Renal cortex interstitium (tissue), 11 donors: ENCODE measurements at regions not wholly inside any gene's neighbourhood (a gene's known extent, or its start where the extent isn't known, plus 50 kb on each side); places are given as distances from the start of the nearest gene placed in this dataset.

ENCODE experiments used
- DNase-seq, 11 donors: peaks; one replicate each; pipeline ENCODE4 v3.0.0-alpha.2; 2013; ENCODE audit warnings: low read depth in 9 of 11, low spot score in 4 of 11; ENCODE audit errors: extremely low read depth in 1 of 11

DNA sequence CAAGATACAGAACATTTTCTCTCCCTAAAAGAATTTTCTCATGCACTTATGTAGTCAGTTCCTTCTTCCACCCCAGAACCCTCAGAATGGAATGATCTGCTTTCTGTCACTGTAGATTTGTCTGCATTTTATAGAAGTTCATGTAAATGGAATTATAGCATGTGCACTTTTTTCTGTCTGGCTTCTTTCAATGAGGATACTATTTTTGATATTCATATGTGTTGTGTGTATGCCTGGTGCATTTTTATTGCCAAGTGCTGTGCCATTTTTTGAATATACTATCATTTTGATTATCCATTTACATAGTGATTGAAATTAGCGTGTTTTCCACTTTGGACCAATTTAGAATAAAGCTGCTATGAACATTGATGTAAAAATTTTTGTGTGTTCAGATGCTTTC, 156.6 kb upstream of the ALCAM start:
- DNase-seq: no peak

DNA sequence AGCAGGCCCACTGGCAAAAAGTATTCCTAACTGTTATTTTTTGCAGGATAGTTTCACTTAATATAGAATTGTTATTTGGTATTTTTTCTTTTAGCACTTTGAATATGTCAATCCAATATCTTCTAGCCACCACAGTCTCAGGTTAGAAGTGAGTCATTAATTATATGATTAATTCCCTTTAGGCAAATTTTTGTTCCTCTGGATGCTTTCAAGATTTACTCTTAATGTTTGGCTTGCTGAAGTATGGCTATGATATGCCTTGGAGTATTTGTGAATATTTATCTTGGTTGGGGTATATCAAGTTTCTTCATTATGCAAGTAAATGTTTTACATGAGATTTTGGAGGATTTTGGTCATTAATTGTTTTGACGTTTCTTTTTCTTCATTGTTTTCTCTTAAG, 152.1 kb upstream of the ALCAM start:
- DNase-seq: no peak

DNA sequence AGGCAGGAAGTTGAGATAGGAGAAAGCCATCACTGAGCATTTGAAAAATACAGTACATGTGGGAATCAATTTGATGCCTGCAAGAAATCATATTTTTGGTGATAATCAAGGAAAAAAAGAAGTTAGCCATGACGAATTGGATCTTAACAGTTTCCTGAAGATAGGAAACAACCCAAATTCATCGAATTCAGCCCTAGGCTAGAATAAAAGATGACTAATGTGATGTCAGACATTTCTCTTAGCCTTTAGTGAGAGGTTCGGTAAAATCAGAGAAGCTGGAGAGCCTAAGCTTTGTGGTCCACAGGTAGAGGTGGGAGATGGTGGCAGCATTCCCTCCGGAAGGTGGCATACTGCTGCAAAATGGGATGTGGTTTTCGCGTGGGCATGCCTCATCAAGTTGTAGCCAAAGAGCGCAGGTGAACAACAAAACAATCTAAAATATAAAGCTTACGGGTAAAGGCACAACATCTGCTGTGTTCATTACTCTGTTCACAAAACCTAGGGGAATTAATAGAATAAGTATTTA, 144.1 kb upstream of the ALCAM start:
- no peak for DNase-seq

DNA sequence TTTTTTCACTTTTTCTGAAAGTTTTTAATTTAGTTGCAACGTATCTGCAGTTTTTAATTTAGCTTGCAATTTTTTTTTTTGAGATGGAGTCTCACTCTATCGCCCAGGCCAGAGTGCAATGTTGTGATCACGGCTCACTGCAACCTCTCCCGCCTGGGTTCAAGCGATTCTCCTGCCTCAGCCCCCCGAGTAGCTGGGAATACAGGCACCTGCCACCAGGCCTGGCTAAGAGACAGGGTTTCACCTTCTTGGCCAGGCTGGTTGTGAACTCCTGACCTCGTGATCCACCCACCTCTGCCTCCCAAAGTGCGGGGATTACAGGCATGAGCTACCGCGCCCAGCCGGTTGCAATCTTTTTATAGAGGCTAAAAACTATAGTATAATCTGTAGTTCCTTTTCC, 142.9 kb upstream of the ALCAM start:
- no peak for DNase-seq

DNA sequence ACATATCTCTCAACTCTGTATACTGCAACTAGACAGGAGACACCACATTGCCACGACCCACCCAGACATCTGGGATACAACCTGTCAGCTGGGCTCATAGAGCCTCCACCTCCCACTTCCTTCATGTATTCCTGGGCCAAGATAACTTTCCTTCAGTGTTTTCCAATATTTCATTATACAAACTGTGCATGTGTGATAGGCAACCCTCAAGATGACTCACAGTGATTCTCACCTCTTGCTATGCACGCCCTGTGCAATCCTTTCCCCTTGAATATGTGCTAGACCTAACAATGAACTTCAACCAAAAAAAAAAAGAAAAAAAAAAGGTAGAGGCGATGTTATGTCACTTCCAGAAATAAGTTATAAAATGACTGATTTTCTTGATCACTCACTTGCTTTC, 138.0 kb upstream of the ALCAM start:
- no peak for DNase-seq

DNA sequence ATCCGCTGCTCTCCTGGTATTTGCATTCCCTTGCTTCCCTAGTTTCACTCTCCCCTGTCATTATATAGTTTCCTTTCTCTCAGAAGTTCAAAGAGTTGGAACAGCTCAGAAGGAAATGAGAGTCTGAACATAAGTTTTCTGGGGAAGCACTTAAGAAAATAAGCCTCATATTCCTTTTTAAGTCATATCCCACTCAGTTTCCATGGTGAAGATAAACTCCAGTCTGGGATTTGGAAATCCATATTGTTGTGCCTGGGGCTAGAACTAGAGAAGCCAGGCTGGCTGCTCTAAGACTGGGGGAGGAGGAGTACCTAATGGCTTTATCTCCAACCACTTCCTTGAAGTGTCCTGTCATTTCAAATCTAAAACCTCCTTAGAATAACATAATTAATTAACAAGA, 134.2 kb upstream of the ALCAM start:
- DNase-seq: no peak

DNA sequence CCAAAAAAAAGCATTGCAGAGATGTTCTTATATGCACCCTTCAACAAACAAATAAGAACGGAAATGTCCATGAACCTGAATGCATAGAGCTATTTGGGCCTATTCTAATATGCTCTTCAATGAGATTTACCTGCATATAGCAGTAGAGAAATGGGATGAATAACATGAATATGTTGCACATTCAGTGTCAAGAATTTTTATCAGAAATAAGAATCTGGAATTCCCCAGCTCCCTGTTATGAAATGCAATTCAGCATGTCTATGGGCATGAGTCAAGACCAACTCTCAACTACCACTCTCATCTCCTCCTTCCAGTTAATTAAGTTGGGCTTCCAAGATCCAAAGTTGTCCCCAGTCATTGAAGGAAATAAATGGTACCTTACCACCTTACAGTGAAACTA, 133.7 kb upstream of the ALCAM start:
- DNase-seq: no peak

DNA sequence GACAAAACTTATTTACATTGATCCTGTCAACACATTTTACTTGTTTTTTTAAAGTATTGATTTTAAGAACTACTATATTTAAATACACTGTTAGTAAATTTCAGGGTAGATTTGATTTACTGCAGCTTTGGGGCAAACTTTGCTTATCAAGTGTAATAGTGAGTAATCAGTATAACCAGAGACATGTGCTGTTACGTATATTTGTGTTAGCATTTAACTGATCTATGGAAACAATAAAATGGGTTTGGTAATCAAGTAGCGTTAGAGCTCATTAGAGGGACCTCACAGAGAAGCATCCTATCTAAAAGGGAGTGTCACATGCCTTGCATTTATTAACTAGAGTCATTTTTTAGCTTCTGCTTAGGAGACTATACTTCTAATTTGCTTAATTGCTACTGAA, 131.5 kb upstream of the ALCAM start:
- no peak for DNase-seq

DNA sequence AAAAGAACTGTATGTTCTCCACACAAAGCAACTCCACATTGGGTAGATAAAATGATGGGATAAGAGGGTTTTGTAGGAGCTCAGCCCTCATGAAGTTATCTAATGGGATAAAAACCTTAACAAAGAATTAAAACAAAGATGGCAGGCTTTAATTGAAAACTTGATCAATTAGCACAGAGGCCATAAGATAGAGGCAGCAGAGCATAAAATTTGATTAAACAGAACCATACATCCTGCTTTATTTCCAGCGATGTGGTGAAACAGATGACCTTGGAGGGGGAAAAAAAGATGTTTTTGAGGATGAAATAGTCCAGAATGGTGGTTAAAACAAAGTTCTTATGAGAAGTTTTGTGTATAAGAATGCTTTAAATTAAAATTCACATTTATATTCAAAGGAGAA, 130.9 kb upstream of the ALCAM start:
- DNase-seq: no peak

DNA sequence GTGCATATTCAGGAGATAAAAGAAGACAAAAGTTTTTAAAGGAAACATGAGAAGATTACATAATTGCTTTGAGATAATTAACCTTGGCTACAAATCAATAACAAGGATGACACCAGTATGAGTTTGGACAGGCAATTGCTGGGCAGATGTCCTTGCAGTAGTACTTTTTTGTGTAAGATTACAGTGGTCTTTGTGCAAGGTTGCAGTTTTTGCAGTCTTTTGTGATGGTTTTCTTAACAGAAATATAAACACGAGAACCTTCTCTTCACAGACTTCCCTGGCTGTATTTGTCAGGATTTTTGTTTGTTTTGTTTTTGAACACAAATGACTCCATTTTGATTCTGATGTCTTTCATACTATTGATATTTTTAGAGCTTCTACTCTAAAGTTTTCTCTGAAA, 128.3 kb upstream of the ALCAM start:
- DNase-seq: no peak

DNA sequence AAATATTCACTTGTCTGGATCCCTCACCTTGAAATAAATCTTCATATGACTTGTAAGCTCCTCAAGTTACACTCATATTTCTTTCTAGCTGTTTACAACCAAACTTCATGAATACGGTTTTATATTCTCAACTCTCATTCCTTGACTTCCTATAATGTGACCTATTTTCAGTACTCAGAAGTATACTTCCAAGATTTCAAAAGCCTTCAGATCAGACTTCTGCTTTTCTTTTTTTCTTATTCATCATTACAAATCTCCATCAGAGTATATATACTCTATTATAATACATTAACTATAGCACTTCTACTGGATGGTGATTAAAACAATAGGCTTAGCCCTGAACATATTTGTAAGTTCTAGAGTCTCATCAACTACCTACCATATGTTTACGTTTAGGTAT, 123.6 kb upstream of the ALCAM start:
- no peak for DNase-seq

DNA sequence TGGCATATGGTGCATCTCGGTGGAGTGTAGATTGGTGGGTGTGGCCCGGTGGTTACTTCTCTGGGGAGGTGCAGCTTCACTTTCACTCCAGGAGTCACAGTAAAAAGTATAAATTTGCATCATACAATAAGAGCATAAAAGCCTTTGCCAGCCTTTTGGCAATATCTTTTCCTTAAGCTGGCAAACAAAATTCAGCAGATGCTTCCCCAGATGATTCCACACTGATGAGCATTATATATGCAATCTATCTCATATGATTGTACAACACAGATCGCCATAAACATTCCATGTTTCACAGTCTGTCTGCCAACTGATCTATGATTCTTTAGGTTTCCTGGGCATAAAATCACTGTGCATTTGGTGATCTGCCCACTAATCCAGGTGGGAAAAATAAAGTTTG, 120.2 kb upstream of the ALCAM start:
- DNase-seq: no peak

DNA sequence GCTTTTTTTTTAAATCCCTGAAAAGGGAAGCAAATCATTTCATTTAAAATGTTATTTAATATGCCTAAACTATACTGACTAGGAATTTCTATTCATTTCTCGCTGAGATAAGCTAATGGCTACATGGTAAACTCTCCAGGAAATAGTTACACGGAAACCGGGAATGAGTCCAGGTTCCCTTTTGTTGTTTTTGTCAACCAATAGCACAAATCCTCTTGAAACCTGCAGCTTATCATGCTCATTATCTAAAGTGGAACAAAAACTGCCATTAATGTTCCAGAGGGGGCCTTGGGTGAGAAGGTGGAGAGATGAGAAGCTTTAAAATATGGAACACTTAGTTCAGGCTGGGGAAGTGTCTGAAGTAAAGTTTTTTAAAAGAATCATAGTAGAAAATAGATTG, 113.5 kb upstream of the ALCAM start:
- DNase-seq: peak in 3 of 11 donors; percentile 3 to 9 (median 4)

DNA sequence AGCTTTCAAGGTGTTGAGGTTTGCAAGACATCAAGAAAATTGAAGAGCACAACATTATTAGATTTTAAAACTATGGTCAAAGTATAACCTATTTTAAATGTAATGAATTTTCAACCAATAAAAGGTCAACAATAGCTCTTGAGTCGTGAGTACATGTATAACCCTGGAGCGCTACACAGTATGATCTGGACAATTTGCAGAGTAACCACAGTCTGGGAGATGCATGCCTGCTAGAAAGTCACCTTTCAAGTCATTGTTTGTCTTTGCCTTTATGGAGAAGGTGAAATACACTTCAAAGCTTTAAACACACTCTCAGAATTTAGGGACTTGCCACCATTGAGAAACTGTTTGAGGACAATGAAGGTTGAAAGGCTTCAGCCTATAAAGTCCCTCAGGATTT, 112.6 kb upstream of the ALCAM start:
- no peak for DNase-seq

DNA sequence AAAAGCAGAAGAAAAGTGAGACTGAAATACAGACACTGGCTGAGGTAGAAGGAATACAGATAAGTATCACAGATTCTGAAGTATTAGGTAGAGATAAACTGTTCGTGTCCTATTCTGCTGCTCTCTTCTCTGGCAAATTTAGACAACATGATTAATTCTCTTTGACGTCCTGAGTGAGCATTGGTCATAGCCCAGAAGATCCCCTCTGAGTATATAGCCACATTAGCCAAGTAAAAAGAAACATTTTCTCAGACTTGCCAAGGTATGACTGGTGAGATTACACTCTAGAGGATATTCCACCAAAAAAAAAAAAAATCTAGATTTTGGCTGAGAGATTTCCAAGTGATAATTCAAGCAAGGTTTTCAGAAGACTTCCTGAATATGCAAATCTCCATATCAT, 111.4 kb upstream of the ALCAM start:
- no peak for DNase-seq

DNA sequence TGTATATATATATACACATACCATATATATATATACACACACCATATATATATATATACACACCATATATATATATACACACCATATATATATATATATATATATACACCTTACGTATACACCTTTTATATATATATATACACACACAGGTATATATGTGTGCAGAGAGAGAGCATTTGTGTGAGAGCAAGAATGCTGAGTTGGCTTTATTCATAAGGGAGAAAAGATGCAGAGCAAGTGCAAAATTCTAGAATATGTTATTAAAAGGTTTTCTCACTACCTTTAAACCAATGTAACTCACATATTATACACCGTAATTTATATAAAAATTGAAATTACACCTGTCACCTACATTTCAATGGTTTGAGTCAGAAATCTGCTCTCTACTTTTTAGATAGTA, 107.2 kb upstream of the ALCAM start:
- DNase-seq: no peak

DNA sequence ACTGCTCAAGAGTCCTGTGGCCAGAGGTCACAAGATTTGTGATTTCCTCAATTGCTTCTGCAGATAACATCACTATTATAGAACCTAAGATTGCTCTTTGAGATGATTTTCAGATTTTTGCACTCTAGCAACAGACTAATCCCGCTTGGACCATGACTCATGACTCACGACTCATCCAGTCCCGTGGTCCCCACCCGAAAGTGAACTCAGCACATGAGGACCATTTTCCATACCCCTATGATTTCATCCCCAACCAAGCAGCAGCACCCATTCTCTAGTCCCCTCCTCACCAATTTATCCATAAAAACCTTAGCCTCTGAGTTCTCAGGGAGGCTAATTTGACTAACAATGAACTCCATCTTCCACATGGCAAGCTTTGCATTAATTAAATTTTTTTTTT, 106.3 kb upstream of the ALCAM start:
- no peak for DNase-seq

DNA sequence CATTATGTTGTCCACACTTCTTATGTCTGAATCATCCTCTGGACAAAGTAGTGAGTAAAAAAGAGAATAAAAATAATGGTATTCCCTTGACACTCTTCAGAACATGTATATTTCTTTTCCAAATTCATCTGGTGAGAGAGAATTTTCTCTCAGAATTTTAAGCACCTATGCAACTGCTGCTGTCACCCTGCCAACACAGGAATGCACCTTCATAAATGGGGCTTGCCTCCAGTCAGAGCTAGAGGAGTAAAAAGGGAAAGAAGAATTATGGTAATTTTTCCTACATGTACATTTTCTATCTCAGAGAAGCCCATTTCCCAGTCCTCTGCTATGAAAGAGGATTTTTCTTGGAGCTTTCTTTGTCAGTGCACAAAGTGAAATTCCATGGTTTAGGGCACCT, 92.2 kb upstream of the ALCAM start:
- no peak for DNase-seq

DNA sequence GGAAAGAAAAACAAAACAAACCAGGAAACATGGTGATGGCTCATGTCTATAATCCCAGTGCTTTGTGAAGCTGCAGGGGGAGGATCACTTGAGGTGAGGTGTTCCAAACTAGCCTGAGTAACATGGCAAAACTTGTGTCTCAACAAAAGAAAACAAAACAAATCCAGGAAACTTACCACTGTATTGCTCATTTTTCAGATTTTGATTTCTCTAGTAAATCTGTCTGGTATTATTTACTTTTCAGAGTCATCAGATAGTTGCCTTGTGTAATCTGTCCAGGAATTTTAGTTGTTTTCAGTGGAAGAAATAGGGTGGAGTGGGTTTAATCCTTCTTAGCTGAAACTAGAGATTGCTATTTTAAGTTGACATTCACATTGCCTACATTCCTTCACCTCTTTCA, 91.8 kb upstream of the ALCAM start:
- DNase-seq: no peak

DNA sequence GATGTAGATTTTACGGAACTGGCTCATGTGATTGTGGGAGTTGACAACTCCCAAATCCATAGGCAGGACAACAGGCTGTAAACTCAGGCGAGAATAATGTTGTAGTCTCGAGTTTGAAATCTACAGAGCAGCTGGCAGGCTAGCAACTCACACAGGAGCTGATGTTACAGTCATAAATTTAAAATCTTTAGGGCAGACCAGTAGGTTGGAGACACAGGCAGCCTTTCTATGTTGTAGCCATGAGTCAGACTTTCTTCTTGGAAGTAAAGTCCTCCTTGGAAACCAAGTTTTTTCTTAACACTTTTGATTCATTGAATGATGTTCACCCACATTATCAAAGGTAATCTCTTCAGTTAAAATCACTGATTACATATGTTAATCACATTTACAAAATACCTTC, 89.1 kb upstream of the ALCAM start:
- no peak for DNase-seq

DNA sequence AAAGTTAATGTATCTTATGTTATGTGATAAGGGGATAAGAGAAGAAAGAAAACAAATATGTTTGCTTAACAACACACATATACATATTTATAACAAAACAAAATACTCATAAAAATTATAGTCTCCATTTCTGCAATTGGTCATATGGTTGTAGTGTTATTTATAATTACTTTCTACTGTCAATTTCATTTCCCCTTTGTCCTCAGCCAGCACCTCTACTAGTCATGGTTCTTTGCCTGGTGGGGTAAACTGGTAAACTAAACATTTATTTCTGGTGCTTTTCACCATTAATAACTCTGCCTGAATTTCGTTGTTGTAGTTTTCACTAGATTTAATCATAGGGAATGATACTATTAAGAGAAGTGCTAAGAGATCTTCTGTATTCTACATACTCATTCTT, 88.0 kb upstream of the ALCAM start:
- DNase-seq: no peak

DNA sequence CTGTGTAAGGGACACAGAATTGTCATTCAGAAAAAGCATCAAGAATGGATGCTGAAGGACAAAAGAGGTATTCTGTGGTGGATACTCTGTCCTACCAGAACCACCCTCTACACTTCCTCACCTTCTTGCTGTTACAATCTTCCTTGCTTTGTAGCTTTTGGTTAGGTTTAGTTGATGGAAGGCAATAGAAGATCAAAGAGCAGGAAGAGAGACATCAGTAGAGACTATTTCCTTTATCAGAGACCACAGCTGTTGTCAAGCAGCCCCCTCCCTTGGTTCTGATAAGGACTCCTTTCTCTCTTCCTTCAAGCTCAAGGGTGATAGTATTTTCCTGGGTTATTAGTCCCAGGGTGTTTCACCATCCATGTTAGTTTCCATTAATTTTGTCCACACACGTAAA, 84.7 kb upstream of the ALCAM start:
- DNase-seq: no peak
